ENCODE measurements at regions not wholly inside any gene's neighbourhood (a gene's known extent, or its start where the extent isn't known, plus 50 kb on each side); places are given as distances from the start of the nearest gene placed in this dataset.

DNA sequence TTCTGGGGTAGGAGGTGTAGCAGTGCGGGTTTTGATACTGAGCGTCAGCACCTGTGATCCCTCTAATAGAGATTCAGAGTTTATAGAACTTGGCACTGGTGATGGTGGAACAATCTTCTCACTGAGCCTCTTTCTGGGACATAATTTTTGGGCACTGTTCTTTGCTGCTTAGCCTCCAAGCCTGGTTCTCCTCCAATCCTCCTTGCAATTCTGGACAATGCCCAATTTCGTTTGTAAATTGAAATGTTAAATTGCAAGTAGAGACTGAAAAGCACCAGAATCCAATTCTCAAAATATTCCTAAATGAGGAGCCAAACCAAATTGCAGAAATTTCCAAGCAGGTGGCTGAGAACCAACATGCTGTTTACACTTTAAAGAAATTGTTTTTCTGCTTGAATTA is 149.8 kb upstream of the ABI3BP start:
- TF ChIP-seq EZH2 (IDR thresholded peaks at IDR 0.05), result no peak
- TF ChIP-seq POLR2AphosphoS5 (IDR thresholded peaks at IDR 0.05; ENCODE audit: borderline replicate concordance, low read depth, low read length), result no peak

All from SK-N-MC (cell line).